ENCODE measurements at regions not wholly inside any gene's neighbourhood (a gene's known extent, or its start where the extent isn't known, plus 50 kb on each side); places are given as distances from the start of the nearest gene placed in this dataset.

GRCh38 chr22:48851933-48852549 lies 975.6 kb downstream of the BRD1 start:
- peaks cover 0 to 18% (median 4%) of the 10 kb centered on the region in 5 donors for H3K27me3 ChIP-seq (ENCODE audit: control insufficient read depth in 5 of 5, insufficient read depth in 4 of 5, low read length in 5 of 5)
- no peak overlapping the region for H3K9ac ChIP-seq (ENCODE audit: low read length in 5 of 5)
- no peaks in the 10 kb centered on the region for H3K4me1 ChIP-seq (ENCODE audit: control insufficient read depth in 5 of 5, insufficient read depth in 5 of 5, low read length in 5 of 5)
- no peak overlapping the region for H3K27ac ChIP-seq (ENCODE audit: low read depth, low read length)
- no peaks in the 10 kb centered on the region for H3K36me3 ChIP-seq (ENCODE audit: control insufficient read depth in 5 of 5, insufficient read depth in 5 of 5, low read length in 5 of 5)
- H3K9me3 ChIP-seq (ENCODE audit: control insufficient read depth in 5 of 5, low read length in 5 of 5): peaks cover 0 to 2% (median 0%) of the 10 kb centered on the region in 5 donors
- H3K4me3 ChIP-seq (ENCODE audit: low read depth in 1 of 5, low read length in 5 of 5): no peak overlapping the region

GRCh38 chr22:48850658-48851287 lies 976.9 kb downstream of the BRD1 start:
- Histone ChIP-seq H3K9me3 (ENCODE audit: control insufficient read depth in 5 of 5, low read length in 5 of 5) (peaks cover 0 to 2% (median 0%) of the 10 kb centered on the region in 5 donors), H3K9ac (ENCODE audit: low read length in 5 of 5) (no peak overlapping the region), H3K27me3 (ENCODE audit: control insufficient read depth in 5 of 5, insufficient read depth in 4 of 5, low read length in 5 of 5) (peaks cover 0 to 18% (median 5%) of the 10 kb centered on the region in 5 donors), H3K4me1 (ENCODE audit: control insufficient read depth in 5 of 5, insufficient read depth in 5 of 5, low read length in 5 of 5) (no peaks in the 10 kb centered on the region), H3K4me3 (ENCODE audit: low read depth in 1 of 5, low read length in 5 of 5) (no peak overlapping the region), H3K36me3 (ENCODE audit: control insufficient read depth in 5 of 5, insufficient read depth in 5 of 5, low read length in 5 of 5) (no peaks in the 10 kb centered on the region), H3K27ac (ENCODE audit: low read depth, low read length) (no peak overlapping the region)

- H3K9me3 ChIP-seq (ENCODE audit: control insufficient read depth in 5 of 5, low read length in 5 of 5): peaks cover 0 to 2% (median 0%) of the 10 kb centered on the region in 5 donors
- no peak overlapping the region for H3K27ac ChIP-seq (ENCODE audit: low read depth, low read length)
- H3K4me3 ChIP-seq (ENCODE audit: low read depth in 1 of 5, low read length in 5 of 5): no peak overlapping the region
- peaks cover 0 to 21% (median 7%) of the 10 kb centered on the region in 5 donors for H3K27me3 ChIP-seq (ENCODE audit: control insufficient read depth in 5 of 5, insufficient read depth in 4 of 5, low read length in 5 of 5)
- no peak overlapping the region for H3K9ac ChIP-seq (ENCODE audit: low read length in 5 of 5)
- no peaks in the 10 kb centered on the region for H3K4me1 ChIP-seq (ENCODE audit: control insufficient read depth in 5 of 5, insufficient read depth in 5 of 5, low read length in 5 of 5)
- H3K36me3 ChIP-seq (ENCODE audit: control insufficient read depth in 5 of 5, insufficient read depth in 5 of 5, low read length in 5 of 5): no peaks in the 10 kb centered on the region
These were observed 977.6 kb downstream of the BRD1 start for GRCh38 chr22:48849963-48850657.

- Histone ChIP-seq H3K4me3 (ENCODE audit: low read depth in 1 of 5, low read length in 5 of 5) (no peak overlapping the region), H3K4me1 (ENCODE audit: control insufficient read depth in 5 of 5, insufficient read depth in 5 of 5, low read length in 5 of 5) (no peaks in the 10 kb centered on the region), H3K36me3 (ENCODE audit: control insufficient read depth in 5 of 5, insufficient read depth in 5 of 5, low read length in 5 of 5) (no peaks in the 10 kb centered on the region), H3K9me3 (ENCODE audit: control insufficient read depth in 5 of 5, low read length in 5 of 5) (no peaks in the 10 kb centered on the region), H3K9ac (ENCODE audit: low read length in 5 of 5) (no peak overlapping the region), H3K27me3 (ENCODE audit: control insufficient read depth in 5 of 5, insufficient read depth in 4 of 5, low read length in 5 of 5) (peaks cover 0 to 21% (median 8%) of the 10 kb centered on the region in 5 donors), H3K27ac (ENCODE audit: low read depth, low read length) (no peak overlapping the region)
These were observed 978.3 kb downstream of the BRD1 start for GRCh38 chr22:48849219-48849912.

GRCh38 chr22:48846200-48846599 lies 981.5 kb downstream of the BRD1 start:
- H3K9me3 ChIP-seq (ENCODE audit: control insufficient read depth in 5 of 5, low read length in 5 of 5): no peaks in the 10 kb centered on the region
- H3K27ac ChIP-seq (ENCODE audit: low read depth, low read length): no peak overlapping the region
- no peaks in the 10 kb centered on the region for H3K4me1 ChIP-seq (ENCODE audit: control insufficient read depth in 5 of 5, insufficient read depth in 5 of 5, low read length in 5 of 5)
- no peak overlapping the region for H3K4me3 ChIP-seq (ENCODE audit: low read depth in 1 of 5, low read length in 5 of 5)
- H3K9ac ChIP-seq (ENCODE audit: low read length in 5 of 5): no peak overlapping the region
- H3K36me3 ChIP-seq (ENCODE audit: control insufficient read depth in 5 of 5, insufficient read depth in 5 of 5, low read length in 5 of 5): no peaks in the 10 kb centered on the region
- peaks cover 4 to 17% (median 10%) of the 10 kb centered on the region in 5 donors for H3K27me3 ChIP-seq (ENCODE audit: control insufficient read depth in 5 of 5, insufficient read depth in 4 of 5, low read length in 5 of 5)

GRCh38 chr22:48845356-48845936 lies 982.2 kb downstream of the BRD1 start:
- no peaks in the 10 kb centered on the region for H3K36me3 ChIP-seq (ENCODE audit: control insufficient read depth in 5 of 5, insufficient read depth in 5 of 5, low read length in 5 of 5)
- no peak overlapping the region for H3K27ac ChIP-seq (ENCODE audit: low read depth, low read length)
- H3K4me1 ChIP-seq (ENCODE audit: control insufficient read depth in 5 of 5, insufficient read depth in 5 of 5, low read length in 5 of 5): no peaks in the 10 kb centered on the region
- no peaks in the 10 kb centered on the region for H3K9me3 ChIP-seq (ENCODE audit: control insufficient read depth in 5 of 5, low read length in 5 of 5)
- H3K4me3 ChIP-seq (ENCODE audit: low read depth in 1 of 5, low read length in 5 of 5): no peak overlapping the region
- peaks cover 2 to 17% (median 10%) of the 10 kb centered on the region in 5 donors for H3K27me3 ChIP-seq (ENCODE audit: control insufficient read depth in 5 of 5, insufficient read depth in 4 of 5, low read length in 5 of 5)
- H3K9ac ChIP-seq (ENCODE audit: low read length in 5 of 5): no peak overlapping the region

- H3K9me3 ChIP-seq (ENCODE audit: control insufficient read depth in 5 of 5, low read length in 5 of 5): no peaks in the 10 kb centered on the region
- H3K9ac ChIP-seq (ENCODE audit: low read length in 5 of 5): no peak overlapping the region
- H3K27ac ChIP-seq (ENCODE audit: low read depth, low read length): no peak overlapping the region
- peaks cover 2 to 20% (median 10%) of the 10 kb centered on the region in 5 donors for H3K27me3 ChIP-seq (ENCODE audit: control insufficient read depth in 5 of 5, insufficient read depth in 4 of 5, low read length in 5 of 5)
- no peak overlapping the region for H3K4me3 ChIP-seq (ENCODE audit: low read depth in 1 of 5, low read length in 5 of 5)
- H3K36me3 ChIP-seq (ENCODE audit: control insufficient read depth in 5 of 5, insufficient read depth in 5 of 5, low read length in 5 of 5): no peaks in the 10 kb centered on the region
- no peaks in the 10 kb centered on the region for H3K4me1 ChIP-seq (ENCODE audit: control insufficient read depth in 5 of 5, insufficient read depth in 5 of 5, low read length in 5 of 5)
These were observed 983.5 kb downstream of the BRD1 start for GRCh38 chr22:48844056-48844675.

- Histone ChIP-seq H3K4me1 (ENCODE audit: control insufficient read depth in 5 of 5, insufficient read depth in 5 of 5, low read length in 5 of 5) (no peaks in the 10 kb centered on the region), H3K4me3 (ENCODE audit: low read depth in 1 of 5, low read length in 5 of 5) (no peak overlapping the region), H3K9me3 (ENCODE audit: control insufficient read depth in 5 of 5, low read length in 5 of 5) (no peaks in the 10 kb centered on the region), H3K36me3 (ENCODE audit: control insufficient read depth in 5 of 5, insufficient read depth in 5 of 5, low read length in 5 of 5) (no peaks in the 10 kb centered on the region), H3K9ac (ENCODE audit: low read length in 5 of 5) (no peak overlapping the region), H3K27me3 (ENCODE audit: control insufficient read depth in 5 of 5, insufficient read depth in 4 of 5, low read length in 5 of 5) (peaks cover 4 to 25% (median 10%) of the 10 kb centered on the region in 5 donors), H3K27ac (ENCODE audit: low read depth, low read length) (no peak overlapping the region)
These were observed 984.0 kb downstream of the BRD1 start for GRCh38 chr22:48843640-48844039.

GRCh38 chr22:48842976-48843375 lies 984.7 kb downstream of the BRD1 start:
- Histone ChIP-seq H3K4me1 (ENCODE audit: control insufficient read depth in 5 of 5, insufficient read depth in 5 of 5, low read length in 5 of 5) (no peaks in the 10 kb centered on the region), H3K9ac (ENCODE audit: low read length in 5 of 5) (no peak overlapping the region), H3K27me3 (ENCODE audit: control insufficient read depth in 5 of 5, insufficient read depth in 4 of 5, low read length in 5 of 5) (peaks cover 4 to 21% (median 9%) of the 10 kb centered on the region in 5 donors), H3K27ac (ENCODE audit: low read depth, low read length) (no peak overlapping the region), H3K36me3 (ENCODE audit: control insufficient read depth in 5 of 5, insufficient read depth in 5 of 5, low read length in 5 of 5) (no peaks in the 10 kb centered on the region), H3K9me3 (ENCODE audit: control insufficient read depth in 5 of 5, low read length in 5 of 5) (no peaks in the 10 kb centered on the region), H3K4me3 (ENCODE audit: low read depth in 1 of 5, low read length in 5 of 5) (no peak overlapping the region)
